SK-N-SH (cell line): ENCODE measurements at regions not wholly inside any gene's neighbourhood (a gene's known extent, or its start where the extent isn't known, plus 50 kb on each side); places are given as distances from the start of the nearest gene placed in this dataset.

ENCODE experiments used
- CTCF ChIA-PET: fragments of 300-600, 350-600 bp; formaldehyde crosslinking; extraction: SDS; loops from one replicate; lab custom pipeline; 2021; lab: Yijun Ruan, JAX
- POLR2A ChIA-PET: fragments of 350-600 bp; sonication (Branson Sonifier 250); formaldehyde crosslinking; extraction: SDS; loops from one replicate; lab custom pipeline; 2020; ENCODE audit warnings: antibody characterized with exemption, inconsistent platforms; lab: Yijun Ruan, JAX
- DNase-seq: peaks from one replicate; pipeline ENCODE4 v3.0.0; 2012
- H2AFZ ChIP-seq: fragments of 200-600 bp; sonication (generic); 2 replicates; pipeline ENCODE4 v1.8.1; 2016; ENCODE audit warnings: antibody characterized with exemption, mild to moderate bottlenecking, low read depth
- H3F3A ChIP-seq: fragments of 200-600 bp; sonication (generic); replicated peaks from 2 replicates; pipeline ENCODE3; 2016; ENCODE audit warnings: antibody characterized with exemption, mild to moderate bottlenecking; ENCODE audit not compliant: insufficient read depth
- H3K27ac ChIP-seq, 2 experiments: fragments of 200-500 bp in 1 of 2; fragments of 200-600 bp in 1 of 2; sonication (Bioruptor generic) in 1 of 2; sonication (generic), shearing (Covaris generic) in 1 of 2; 2 replicates each; pipeline versions ENCODE4 v1.5.1 to v1.6.1; 2014 to 2016; ENCODE audit warnings: low read depth in 2 of 2, inconsistent platforms in 1 of 2, low read length in 1 of 2, mild to moderate bottlenecking in 1 of 2, mixed read lengths in 1 of 2
- H3K27me3 ChIP-seq: fragments of 200-600 bp; sonication (generic), shearing (Covaris generic); 2 replicates; pipeline ENCODE4 v1.6.1; 2016; ENCODE audit warnings: mixed run types; ENCODE audit not compliant: insufficient read depth
- H3K36me3 ChIP-seq, 2 experiments: fragments of 200-500 bp in 1 of 2; fragments of 200-600 bp in 1 of 2; sonication (Bioruptor generic) in 1 of 2; sonication (generic) in 1 of 2; replicated peaks in 1 of 2; 2 replicates each; pipeline versions ENCODE3 to v1.5.1; 2014 to 2016; ENCODE audit warnings: low read length in 1 of 2, mild to moderate bottlenecking in 1 of 2; ENCODE audit not compliant: insufficient read depth in 2 of 2, control insufficient read depth in 1 of 2
- H3K4me1 ChIP-seq, 2 experiments: fragments of 200-500 bp in 1 of 2; fragments of 200-600 bp in 1 of 2; sonication (Bioruptor generic) in 1 of 2; sonication (generic), shearing (Covaris generic) in 1 of 2; 2 replicates each; pipeline versions ENCODE4 v1.5.1 to v1.6.1; 2014 to 2016; ENCODE audit warnings: low read depth in 1 of 2, low read length in 1 of 2, mixed run types in 1 of 2; ENCODE audit not compliant: insufficient read depth in 2 of 2, control insufficient read depth in 1 of 2
- H3K4me2 ChIP-seq: fragments of 200-600 bp; sonication (generic), shearing (Covaris generic); 2 replicates; pipeline ENCODE4 v1.6.1; 2017; ENCODE audit warnings: mixed run types
- H3K4me3 ChIP-seq, 2 experiments: fragments of 200-500 bp in 1 of 2; fragments of 200-600 bp in 1 of 2; sonication (Bioruptor generic) in 1 of 2; sonication (generic), shearing (Covaris generic) in 1 of 2; 2 replicates each; pipeline versions ENCODE4 v1.5.1 to v1.8.1; 2014 to 2016; ENCODE audit warnings: low read depth in 2 of 2, inconsistent platforms in 1 of 2, low read length in 1 of 2, mild to moderate bottlenecking in 1 of 2, mixed read lengths in 1 of 2, moderate library complexity in 1 of 2
- H3K79me2 ChIP-seq: fragments of 200-600 bp; sonication (generic); 2 replicates; pipeline ENCODE4 v1.8.1; 2017; ENCODE audit warnings: mild to moderate bottlenecking; ENCODE audit not compliant: insufficient read depth
- H3K9ac ChIP-seq: fragments of 200-600 bp; sonication (generic); 2 replicates; pipeline ENCODE4 v1.6.1; 2017; ENCODE audit warnings: mixed run types
- H3K9me2 ChIP-seq: fragments of 200-600 bp; sonication (generic); 2 replicates; pipeline ENCODE4 v1.6.1; 2017; ENCODE audit warnings: mixed run types
- H3K9me3 ChIP-seq: fragments of 200-600 bp; sonication (generic); 2 replicates; pipeline ENCODE4 v1.6.1; 2017; ENCODE audit warnings: mixed run types, mild to moderate bottlenecking, moderate library complexity
- H4K20me1 ChIP-seq: fragments of 200-600 bp; sonication (generic); 2 replicates; pipeline ENCODE4 v1.6.1; 2017; ENCODE audit warnings: mild to moderate bottlenecking, mixed run types; ENCODE audit not compliant: insufficient read depth
- ELF1 ChIP-seq: IDR thresholded peaks from 2 replicates; pipeline ENCODE4 v1.4.0; 2012
- EP300 ChIP-seq, 2 experiments: IDR thresholded peaks; 2 replicates each; pipeline versions ENCODE4 v1.4.0 to v1.6.1; 2012; ENCODE audit warnings: borderline replicate concordance in 1 of 2, low read depth in 1 of 2, low read length in 1 of 2
- EZH2phosphoT487 ChIP-seq: fragments of 200-600 bp; sonication (generic); IDR thresholded peaks from 2 replicates; pipeline ENCODE4 v1.6.1; 2017; ENCODE audit warnings: low read depth, mixed run types, mild to moderate bottlenecking, antibody characterized with exemption, moderate library complexity, borderline replicate concordance
- FOXM1 ChIP-seq: IDR thresholded peaks from 2 replicates; pipeline ENCODE4 v1.4.0; 2012; ENCODE audit warnings: low read depth, mild to moderate bottlenecking
- GABPA ChIP-seq: IDR thresholded peaks from 2 replicates; pipeline ENCODE4 v1.4.0; 2012; ENCODE audit warnings: low read depth, mild to moderate bottlenecking
- NRF1 ChIP-seq: IDR thresholded peaks from 2 replicates; pipeline ENCODE4 v1.6.1; 2012; ENCODE audit warnings: low read depth, mild to moderate bottlenecking, low read length
- POLR2AphosphoS5 ChIP-seq: IDR thresholded peaks from 2 replicates; pipeline ENCODE4 v1.6.1; 2012; ENCODE audit warnings: low read depth, low read length
- RXRA ChIP-seq: IDR thresholded peaks from 2 replicates; pipeline ENCODE4 v1.4.0; 2012; ENCODE audit warnings: low read depth, mild to moderate bottlenecking, borderline replicate concordance
- TAF1 ChIP-seq: IDR thresholded peaks from 2 replicates; pipeline ENCODE4 v1.6.1; 2012; ENCODE audit warnings: low read depth, mild to moderate bottlenecking, low read length, moderate library complexity, borderline replicate concordance
- TCF12 ChIP-seq: IDR thresholded peaks from 2 replicates; pipeline ENCODE4 v1.4.0; 2012
- TEAD4 ChIP-seq: IDR thresholded peaks from 2 replicates; pipeline ENCODE4 v1.4.0; 2012; ENCODE audit warnings: mild to moderate bottlenecking, borderline replicate concordance; ENCODE audit not compliant: insufficient read depth
- YY1 ChIP-seq: IDR thresholded peaks from 2 replicates; pipeline ENCODE4 v1.4.0; 2012; ENCODE audit warnings: low read depth, mild to moderate bottlenecking
- WGBS: methylation state at CpG from one replicate; pipeline ENCODE4 v1.1.6; 2017; ENCODE audit warnings: low lambda C conversion rate; 5-methylcytosine and 5-hydroxymethylcytosine counted together
- TF ChIP-seq, protein P1 (sequence below): IDR thresholded peaks from 2 replicates; pipeline ENCODE4; 2012
- TF ChIP-seq, protein P2 (sequence below): fragments of 150-350 bp; IDR thresholded peaks from 2 replicates; pipeline ENCODE4 v1.6.1; 2017; ENCODE audit warnings: antibody characterized with exemption, low read length, low read depth, borderline replicate concordance
- TF ChIP-seq, protein P3 (sequence below): IDR thresholded peaks from 2 replicates; pipeline ENCODE4 v1.4.0; 2012; ENCODE audit warnings: low read depth
- TF ChIP-seq, protein P4 (sequence below): fragments of 150-350 bp; IDR thresholded peaks from 2 replicates; pipeline ENCODE4 v1.6.1; 2016; ENCODE audit warnings: mild to moderate bottlenecking, low read depth, low read length
- TF ChIP-seq, protein P5 (sequence below): IDR thresholded peaks from 2 replicates; pipeline ENCODE4 v1.4.0; 2012; ENCODE audit warnings: low read depth, borderline replicate concordance

DNA sequence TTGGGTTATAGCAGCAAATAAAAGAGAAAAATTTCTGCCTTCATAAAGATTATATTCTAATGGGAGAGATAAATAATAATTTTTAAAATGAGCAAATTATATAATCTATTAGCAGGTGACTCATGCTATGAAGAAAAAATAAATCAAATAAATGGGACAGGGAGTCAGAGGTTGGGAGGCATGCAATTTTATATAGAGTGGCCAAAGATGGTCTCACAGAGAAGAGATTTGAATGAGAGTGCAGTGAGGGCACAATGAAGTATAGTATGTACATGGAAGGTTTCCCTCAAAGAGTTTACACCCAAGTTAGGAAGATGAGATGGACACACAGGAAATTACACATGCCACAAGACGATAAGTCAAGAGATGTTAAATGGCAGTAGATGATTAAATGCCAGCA, 369.4 kb downstream of the TXNL1 start:
- Histone ChIP-seq H4K20me1 (no peaks in the 10 kb centered on the region), H3K27me3 (no peaks in the 10 kb centered on the region), H3K4me2 (no peak overlapping the region), H3K36me3 (no peaks in the 10 kb centered on the region), H2AFZ (no peak overlapping the region)
- CTCF ChIA-PET: no interaction called here
- TF ChIP-seq, protein P1, sequence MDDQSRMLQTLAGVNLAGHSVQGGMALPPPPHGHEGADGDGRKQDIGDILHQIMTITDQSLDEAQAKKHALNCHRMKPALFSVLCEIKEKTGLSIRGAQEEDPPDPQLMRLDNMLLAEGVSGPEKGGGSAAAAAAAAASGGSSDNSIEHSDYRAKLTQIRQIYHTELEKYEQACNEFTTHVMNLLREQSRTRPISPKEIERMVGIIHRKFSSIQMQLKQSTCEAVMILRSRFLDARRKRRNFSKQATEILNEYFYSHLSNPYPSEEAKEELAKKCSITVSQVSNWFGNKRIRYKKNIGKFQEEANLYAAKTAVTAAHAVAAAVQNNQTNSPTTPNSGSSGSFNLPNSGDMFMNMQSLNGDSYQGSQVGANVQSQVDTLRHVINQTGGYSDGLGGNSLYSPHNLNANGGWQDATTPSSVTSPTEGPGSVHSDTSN: no peak
- TF ChIP-seq, protein P2, sequence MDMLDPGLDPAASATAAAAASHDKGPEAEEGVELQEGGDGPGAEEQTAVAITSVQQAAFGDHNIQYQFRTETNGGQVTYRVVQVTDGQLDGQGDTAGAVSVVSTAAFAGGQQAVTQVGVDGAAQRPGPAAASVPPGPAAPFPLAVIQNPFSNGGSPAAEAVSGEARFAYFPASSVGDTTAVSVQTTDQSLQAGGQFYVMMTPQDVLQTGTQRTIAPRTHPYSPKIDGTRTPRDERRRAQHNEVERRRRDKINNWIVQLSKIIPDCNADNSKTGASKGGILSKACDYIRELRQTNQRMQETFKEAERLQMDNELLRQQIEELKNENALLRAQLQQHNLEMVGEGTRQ: no peak
- TF ChIP-seq EZH2phosphoT487: no peak
- no peak for TF ChIP-seq YY1
- no peak for TF ChIP-seq EP300 (IDR thresholded peaks at IDR 0.05; ENCODE audit: borderline replicate concordance in 1 of 2, low read depth in 1 of 2, low read length in 1 of 2)
- no peak for TF ChIP-seq FOXM1
- TF ChIP-seq TAF1: no peak
- TF ChIP-seq NRF1: no peak
- TF ChIP-seq GABPA: no peak
- TF ChIP-seq, protein P3, sequence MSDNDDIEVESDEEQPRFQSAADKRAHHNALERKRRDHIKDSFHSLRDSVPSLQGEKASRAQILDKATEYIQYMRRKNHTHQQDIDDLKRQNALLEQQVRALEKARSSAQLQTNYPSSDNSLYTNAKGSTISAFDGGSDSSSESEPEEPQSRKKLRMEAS: no peak
- no peak for TF ChIP-seq RXRA
- no peak for TF ChIP-seq TCF12
- TF ChIP-seq, protein P4, sequence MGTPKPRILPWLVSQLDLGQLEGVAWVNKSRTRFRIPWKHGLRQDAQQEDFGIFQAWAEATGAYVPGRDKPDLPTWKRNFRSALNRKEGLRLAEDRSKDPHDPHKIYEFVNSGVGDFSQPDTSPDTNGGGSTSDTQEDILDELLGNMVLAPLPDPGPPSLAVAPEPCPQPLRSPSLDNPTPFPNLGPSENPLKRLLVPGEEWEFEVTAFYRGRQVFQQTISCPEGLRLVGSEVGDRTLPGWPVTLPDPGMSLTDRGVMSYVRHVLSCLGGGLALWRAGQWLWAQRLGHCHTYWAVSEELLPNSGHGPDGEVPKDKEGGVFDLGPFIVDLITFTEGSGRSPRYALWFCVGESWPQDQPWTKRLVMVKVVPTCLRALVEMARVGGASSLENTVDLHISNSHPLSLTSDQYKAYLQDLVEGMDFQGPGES: no peak
- TF ChIP-seq TEAD4: no peak
- TF ChIP-seq, protein P5, sequence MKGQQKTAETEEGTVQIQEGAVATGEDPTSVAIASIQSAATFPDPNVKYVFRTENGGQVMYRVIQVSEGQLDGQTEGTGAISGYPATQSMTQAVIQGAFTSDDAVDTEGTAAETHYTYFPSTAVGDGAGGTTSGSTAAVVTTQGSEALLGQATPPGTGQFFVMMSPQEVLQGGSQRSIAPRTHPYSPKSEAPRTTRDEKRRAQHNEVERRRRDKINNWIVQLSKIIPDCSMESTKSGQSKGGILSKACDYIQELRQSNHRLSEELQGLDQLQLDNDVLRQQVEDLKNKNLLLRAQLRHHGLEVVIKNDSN: no peak
- TF ChIP-seq ELF1: no peak
- no peak for TF ChIP-seq POLR2AphosphoS5
- TF ChIP-seq, all 33 proteins: peak for 0
- Histone ChIP-seq H3K9ac (no peak overlapping the region), H3K9me3 (no peaks in the 10 kb centered on the region), H3K79me2 (no peaks in the 10 kb centered on the region), H3F3A (no peaks in the 10 kb centered on the region), H3K27ac (no peak overlapping the region), H3K4me3 (no peak overlapping the region), H3K9me2 (no peaks in the 10 kb centered on the region), H3K4me1 (no peaks in the 10 kb centered on the region)
- POLR2A ChIA-PET: no interaction called here
- DNase-seq: no peak
- WGBS: 19% methylated on average over 1 of the region's 1 CpG
